HG03442 (cell line): ENCODE measurements at regions not wholly inside any gene's neighbourhood (a gene's known extent, or its start where the extent isn't known, plus 50 kb on each side); places are given as distances from the start of the nearest gene placed in this dataset.
"Not testable (repeated sequence)": the region's sequence is repeated elsewhere in the genome, so short reads cannot be mapped to it uniquely, and the experiment has no call there.

Experiments
- ATAC-seq: cut with Tn5 transposase; IDR thresholded peaks from one replicate; pipeline ENCODE4 v1.9.1; 2021; ENCODE audit warnings: mild to moderate bottlenecking, moderate library complexity; ENCODE audit not compliant: unreplicated experiment

GRCh38 chr2:224181534-224182155, 142.6 kb upstream of the SERPINE2 start:
- no peak for ATAC-seq

- ATAC-seq: no peak
Observed at GRCh38 chr2:224180810-224181209, 141.7 kb upstream of the SERPINE2 start.

- no peak for ATAC-seq
Observed at GRCh38 chr2:224178056-224178455, 139.0 kb upstream of the SERPINE2 start.

- no peak for ATAC-seq
Observed at GRCh38 chr2:224175538-224175937, 136.5 kb upstream of the SERPINE2 start.

- ATAC-seq: no peak
Observed at GRCh38 chr2:224174990-224175389, 135.9 kb upstream of the SERPINE2 start.

DNA sequence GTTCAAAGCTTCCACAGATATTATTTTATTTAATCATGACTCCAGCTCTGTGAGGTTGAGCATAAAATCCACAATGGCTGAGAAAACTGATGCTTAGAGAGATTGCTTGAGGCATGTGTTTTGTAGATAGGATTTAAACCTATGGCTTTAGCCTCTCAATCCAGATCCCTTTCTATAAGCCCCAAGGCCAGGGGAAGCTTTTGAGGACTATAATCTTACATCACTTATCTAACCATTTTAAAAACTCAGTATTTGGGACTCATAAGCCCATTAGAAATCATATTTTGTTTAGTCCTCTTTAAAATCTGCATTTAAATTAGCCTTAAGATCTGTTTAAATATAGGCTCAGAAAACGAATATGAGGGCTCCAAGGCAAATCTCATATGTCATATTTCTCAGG, 135.4 kb upstream of the SERPINE2 start:
- no peak for ATAC-seq

GRCh38 chr2:224173933-224174332, 134.8 kb upstream of the SERPINE2 start:
- ATAC-seq: no peak

- no peak for ATAC-seq
Observed at GRCh38 chr2:224173210-224173609, 134.1 kb upstream of the SERPINE2 start.

DNA sequence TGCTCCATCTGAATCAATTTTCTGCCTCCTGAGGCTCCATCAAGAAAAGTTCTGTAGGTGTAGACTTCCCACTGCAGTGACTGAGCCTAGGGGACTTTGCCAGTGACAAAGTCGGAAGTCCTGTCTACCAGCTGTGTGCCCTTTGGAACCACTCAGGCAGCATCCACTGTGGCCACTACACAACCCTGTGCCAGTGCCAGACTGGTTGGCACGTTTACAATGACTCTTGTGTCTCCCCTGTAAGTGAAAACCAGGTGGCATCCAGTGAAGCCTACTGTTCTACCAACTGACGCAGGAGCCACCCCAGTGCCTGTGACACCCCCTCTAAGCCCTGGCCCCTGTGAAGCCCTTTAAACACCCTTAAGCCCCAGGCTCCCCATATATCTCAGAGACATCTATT, 132.1 kb upstream of the SERPINE2 start:
- no peak for ATAC-seq

DNA sequence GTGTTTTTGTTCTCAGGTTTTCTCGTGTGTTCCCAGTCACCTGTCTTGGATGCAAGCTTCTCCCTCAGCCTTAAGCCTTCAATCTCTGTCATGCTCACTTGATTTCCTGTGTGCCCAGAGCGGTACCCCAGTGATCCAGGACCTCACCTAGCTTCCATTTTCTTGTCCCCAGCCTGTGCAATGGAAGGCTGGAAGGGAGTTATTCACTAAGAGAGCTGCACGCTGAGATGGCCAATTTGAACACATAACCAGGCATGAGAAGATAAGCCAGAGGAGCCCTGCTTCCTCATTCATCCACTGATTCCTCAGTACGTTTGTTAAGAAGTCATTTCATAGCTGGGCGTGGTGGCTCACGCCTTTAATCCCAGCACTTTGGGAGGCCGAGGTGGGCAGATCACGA, 130.8 kb upstream of the SERPINE2 start:
- ATAC-seq: no peak

DNA sequence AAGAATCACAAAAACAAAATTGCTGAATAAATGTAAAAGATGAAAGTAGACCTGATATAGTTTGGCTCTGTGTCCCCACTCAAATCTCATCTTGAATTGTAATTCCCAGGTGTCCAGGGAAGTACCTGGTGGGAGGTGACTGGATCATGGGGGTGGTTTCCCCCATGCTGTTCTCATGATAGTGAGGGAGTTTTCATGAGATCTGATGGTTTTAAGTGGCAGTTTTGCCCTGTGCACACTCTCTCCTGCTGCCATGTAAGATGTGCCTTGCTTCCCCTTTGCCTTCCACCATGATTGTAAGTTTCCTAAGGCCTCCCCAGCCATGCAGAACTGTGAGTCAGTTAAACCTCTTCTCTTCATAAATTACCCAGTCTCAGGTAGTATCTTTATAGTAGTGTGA, 128.7 kb upstream of the SERPINE2 start:
- ATAC-seq: not testable (repeated sequence)

DNA sequence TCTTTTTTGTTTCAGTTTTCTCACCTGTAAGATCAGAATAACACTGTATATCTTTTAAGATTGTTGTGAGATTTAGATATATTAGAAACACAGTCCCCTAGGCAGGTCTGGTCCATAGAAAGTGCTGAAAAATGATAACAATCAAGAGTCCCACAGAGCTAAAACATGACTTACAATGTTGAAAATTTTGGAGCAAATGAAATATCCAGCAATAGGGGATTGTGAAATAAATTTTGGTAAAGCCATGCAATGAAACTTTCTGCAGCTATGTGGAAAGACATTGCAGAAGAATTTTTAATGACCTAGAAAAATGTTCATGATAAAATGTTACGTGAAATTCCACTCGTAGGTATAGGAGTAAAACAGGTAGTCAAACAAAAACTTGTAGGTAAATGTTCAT, 127.6 kb upstream of the SERPINE2 start:
- ATAC-seq: no peak

GRCh38 chr2:224165901-224166319, 126.8 kb upstream of the SERPINE2 start:
- ATAC-seq: no peak

- ATAC-seq: no peak
Observed at GRCh38 chr2:224163566-224164307, 124.7 kb upstream of the SERPINE2 start.

DNA sequence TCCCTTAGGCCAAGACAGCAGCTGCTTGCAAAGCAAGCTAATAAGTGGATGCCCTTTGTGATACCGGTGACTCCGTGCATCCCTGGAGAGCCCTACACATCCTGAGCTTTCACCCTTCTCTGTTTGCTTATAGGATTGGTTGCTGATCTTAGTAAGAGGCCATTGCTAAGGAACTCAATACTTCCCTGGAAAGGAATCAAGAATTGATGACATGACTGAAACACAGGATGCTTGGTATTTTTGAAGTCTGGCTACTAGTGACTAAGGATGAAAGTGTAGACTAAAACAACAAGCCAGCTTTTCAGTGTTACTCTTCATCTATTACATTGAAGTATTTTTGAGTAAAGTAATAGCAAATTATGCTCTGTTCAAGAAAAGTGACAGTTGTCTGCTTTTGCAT, 123.0 kb upstream of the SERPINE2 start:
- no peak for ATAC-seq

DNA sequence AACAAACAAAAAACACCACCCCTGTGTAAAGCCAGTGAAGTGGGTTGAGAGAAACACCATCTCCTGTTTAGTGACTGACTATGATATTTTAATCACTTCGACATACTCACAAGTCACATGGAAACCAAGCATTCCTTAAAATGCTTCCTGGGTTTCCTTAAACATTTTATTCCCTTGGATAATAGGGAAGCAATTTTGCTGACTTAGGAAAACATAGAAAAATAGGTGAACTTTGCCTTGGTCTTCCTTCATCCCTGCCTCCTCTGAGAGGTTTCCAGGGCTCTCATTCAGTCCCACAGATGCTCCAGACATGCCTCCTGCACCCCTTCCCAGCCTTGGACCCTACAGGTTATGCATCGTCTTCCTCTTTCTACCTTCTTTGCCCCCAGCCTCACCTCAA, 122.6 kb upstream of the SERPINE2 start:
- no peak for ATAC-seq

DNA sequence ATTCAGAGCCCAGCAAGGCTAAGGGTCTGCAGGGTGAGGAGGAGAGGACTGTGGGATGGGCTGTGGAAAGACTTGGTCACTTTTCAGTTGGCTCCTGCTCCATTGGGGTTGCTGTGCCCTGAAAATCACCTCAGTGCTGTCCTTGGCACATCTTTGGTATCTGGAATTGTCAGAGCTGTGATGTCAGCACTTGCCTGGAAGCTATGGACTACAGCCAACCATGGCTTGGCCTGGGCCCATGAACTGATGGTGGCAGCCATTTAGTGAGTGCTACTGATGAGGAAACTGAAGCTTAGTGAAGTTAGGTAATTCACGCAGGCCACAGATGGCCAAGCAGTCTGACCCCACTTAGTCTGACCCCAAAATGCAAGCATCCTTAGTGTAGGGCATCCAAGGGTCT, 121.8 kb upstream of the SERPINE2 start:
- no peak for ATAC-seq

DNA sequence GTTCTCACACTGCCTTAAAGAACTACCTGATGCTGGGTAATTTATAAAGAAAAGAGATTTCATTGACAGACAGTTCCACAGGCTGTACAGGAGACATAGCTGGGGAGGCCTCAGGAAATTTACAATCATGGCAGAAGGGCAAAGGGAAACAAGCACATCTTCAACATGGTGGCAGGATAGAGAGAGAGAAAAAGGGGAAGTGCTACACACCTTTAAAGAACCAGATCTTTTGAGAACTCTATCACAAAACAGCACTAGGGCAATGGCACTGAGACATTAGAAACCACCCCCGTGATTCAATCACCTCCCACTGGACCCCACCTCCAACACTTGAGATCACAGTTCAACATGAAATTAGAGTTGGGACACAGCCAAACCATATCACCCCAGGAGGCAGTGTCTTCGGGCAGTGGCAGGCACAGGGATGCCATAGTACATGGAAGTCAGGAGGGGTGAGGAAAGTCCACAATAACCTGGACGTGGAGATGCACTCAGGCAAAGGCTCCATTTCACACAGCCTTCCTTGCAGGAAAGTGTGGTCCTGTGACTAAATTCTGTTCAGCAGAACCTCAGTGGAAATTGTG, 120.4 kb upstream of the SERPINE2 start:
- ATAC-seq: no peak

DNA sequence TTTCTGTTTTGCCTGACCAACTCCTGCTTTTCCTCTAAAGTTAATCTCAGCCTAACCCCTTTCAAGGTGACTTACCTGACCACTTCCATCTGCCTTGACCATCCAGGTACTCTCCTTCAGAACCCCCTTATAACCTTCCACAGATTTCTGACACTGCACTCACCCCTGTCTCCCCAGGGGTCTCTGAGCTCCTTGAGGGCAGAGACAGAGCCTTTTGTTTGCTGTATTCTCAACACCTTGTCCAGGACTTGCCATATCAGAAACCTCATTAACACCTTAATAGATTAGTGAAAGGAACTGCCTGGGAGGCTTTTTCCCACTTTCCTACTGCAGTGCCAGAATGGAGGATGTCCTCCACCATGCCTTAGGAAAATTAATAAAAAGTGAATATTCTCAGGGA, 119.7 kb upstream of the SERPINE2 start:
- no peak for ATAC-seq

DNA sequence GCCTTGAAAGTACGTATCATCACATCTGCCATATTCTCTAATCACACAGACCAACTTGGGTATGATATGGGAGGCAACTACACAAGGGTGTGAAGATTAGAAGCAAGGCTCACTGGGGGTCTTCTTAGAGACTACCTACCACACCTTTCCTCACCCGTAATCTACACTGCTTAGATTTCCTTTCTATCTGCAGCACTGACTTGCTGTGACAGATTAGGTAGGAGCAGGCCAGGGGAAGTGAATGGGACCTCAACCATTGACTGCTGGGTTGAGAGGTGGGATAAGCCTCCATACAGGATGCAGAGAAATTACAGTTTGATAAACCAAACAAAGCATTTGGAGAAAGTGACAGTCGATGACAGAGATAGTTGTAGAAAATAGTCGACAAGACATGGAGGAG, 119.0 kb upstream of the SERPINE2 start:
- no peak for ATAC-seq

DNA sequence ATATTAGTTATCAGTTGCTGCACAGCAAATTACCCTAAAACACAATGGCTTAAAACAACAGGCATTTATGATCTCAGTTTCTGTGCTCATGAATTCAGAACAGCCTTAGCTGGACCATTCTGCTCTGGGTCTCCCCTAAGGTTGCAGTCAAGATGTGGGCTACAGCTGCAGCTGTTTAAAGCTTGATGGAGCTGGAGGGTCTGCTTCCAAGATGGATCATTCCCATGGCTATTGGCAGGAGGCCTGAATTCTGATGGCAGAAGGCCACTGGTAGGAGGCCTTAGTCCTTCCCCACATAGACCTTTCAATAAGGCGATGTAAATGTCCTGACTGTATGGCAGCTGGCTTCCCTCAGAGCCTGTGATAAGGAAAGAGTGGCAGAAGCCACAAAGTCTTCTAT, 118.6 kb upstream of the SERPINE2 start:
- ATAC-seq: no peak

DNA sequence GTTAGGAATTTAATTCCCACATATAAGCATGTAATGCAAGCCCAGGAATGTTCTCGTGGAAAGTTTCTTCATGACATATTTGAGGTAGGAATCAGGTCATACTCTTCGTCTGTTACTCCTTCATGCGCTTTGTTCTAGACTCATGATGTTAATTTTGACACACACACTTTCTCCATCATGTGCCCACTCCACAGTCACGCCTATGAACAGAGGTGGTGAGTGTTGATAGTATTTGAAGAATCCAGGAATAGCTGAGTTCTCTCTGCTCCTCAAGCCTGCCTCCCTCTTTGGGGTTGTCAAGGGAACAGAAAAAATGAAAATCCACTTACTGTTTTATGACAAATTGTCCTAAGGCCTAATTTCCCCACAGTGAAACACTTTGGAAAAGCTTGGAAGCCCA, 117.3 kb upstream of the SERPINE2 start:
- no peak for ATAC-seq
